ENCODE measurements at regions not wholly inside any gene's neighbourhood (a gene's known extent, or its start where the extent isn't known, plus 50 kb on each side); places are given as distances from the start of the nearest gene placed in this dataset.

DNA sequence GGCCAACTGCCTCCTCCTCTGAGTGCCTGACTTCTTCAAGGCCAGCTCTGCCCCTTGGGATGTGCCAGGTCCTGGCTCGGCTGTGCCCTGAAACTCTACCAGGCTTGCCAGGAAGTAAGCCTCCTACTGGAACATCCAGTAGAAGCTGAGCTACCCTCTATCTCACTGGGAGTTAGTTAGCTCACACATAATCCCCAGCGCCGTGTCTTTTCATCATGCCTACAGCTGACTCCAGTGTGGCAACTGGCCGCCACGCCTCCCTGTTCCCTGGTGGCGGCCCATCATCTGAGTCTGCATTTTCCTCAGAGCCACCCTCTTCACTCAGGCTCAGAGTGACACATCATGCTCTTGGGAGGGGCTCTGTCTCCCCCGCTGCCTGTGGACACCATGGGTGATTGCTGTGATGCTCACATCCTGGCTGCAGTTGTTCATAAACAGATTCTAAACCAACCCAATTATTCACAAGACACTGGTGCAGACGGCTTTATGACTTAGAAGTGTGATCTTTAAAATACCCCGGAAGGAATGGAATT, 131.9 kb upstream of the IRS2 start:
- TF ChIP-seq POLR2AphosphoS5 (IDR thresholded peaks at IDR 0.05; ENCODE audit: low read depth, low read length) (no peak), POLR2A (IDR thresholded peaks at IDR 0.05; ENCODE audit: low read depth, low read length) (no peak), TAF1 (IDR thresholded peaks at IDR 0.05; ENCODE audit: borderline replicate concordance, low read depth, low read length) (no peak)

Data from GM12892 (cell line).